Adrenal gland (tissue), 9 donors: ENCODE measurements at regions not wholly inside any gene's neighbourhood (a gene's known extent, or its start where the extent isn't known, plus 50 kb on each side); places are given as distances from the start of the nearest gene placed in this dataset.

Experiments
- DNase-seq, 7 donors: peaks; one replicate each; pipeline ENCODE4 v3.0.0-alpha.2; 2019 to 2020
- H3K27ac ChIP-seq, 5 donors: fragments of 200-600 bp; sonication (generic) in 4 of 5; 1 replicate in 3 of 5; 2 replicates in 2 of 5; pipeline versions ENCODE4 v1.5.1 to v1.8.0; 2016 to 2020; ENCODE audit warnings: mild to moderate bottlenecking in 1 of 5
- H3K27me3 ChIP-seq: fragments of 200-600 bp; 2 replicates; pipeline ENCODE4 v1.8.0; 2021
- H3K36me3 ChIP-seq, 2 donors: fragments of 200-600 bp; replicated peaks in 1 of 2; 1 replicate in 1 of 2; 2 replicates in 1 of 2; pipeline versions ENCODE4 v1.5.1 to v1.8.0; 2018 to 2022
- H3K4me1 ChIP-seq, 2 donors: fragments of 200-600 bp; replicated peaks in 1 of 2; 1 replicate in 1 of 2; 2 replicates in 1 of 2; pipeline versions ENCODE4 v1.5.1 to v1.8.0; 2018 to 2021
- H3K4me3 ChIP-seq, 4 donors: fragments of 200-600 bp; sonication (generic) in 3 of 4; one replicate each; pipeline ENCODE4 v1.5.1; 2016 to 2018
- H3K9me3 ChIP-seq, 3 donors: fragments of 200-600 bp; sonication (generic) in 1 of 3; replicated peaks in 1 of 3; 1 replicate in 2 of 3; 2 replicates in 1 of 3; pipeline versions ENCODE4 v1.5.1 to v1.8.0; 2016 to 2021
- POLR2A ChIP-seq, 2 donors: fragments of 450-650 bp; IDR thresholded peaks; one replicate each; pipeline ENCODE4 v1.6.1; 2017; ENCODE audit warnings: antibody characterized with exemption in 2 of 2, mild to moderate bottlenecking in 2 of 2, moderate library complexity in 1 of 2
- WGBS, 4 donors: extraction: QIAGEN DNeasy Blood & Tissue Kit in 2 of 4; methylation state at CpG; one replicate each; pipeline versions ENCODE4 v1.1.5 to v1.1.7; 2013 to 2017; 5-methylcytosine and 5-hydroxymethylcytosine counted together
- intact Hi-C, 2 donors: fragments of 100-400 bp; cut with DNase I; formaldehyde crosslinking; loops; one replicate each; pipeline versions ENCODE4 v1.14.1 to v1.15.0; 2022 to 2023
- TF ChIP-seq, protein P1 (sequence below), 6 experiments: fragments of 450-650 bp in 4 of 6; fragments of 200-600 bp in 2 of 6; sonication (generic) in 1 of 6; IDR thresholded peaks; 1 replicate in 5 of 6; 2 replicates in 1 of 6; pipeline versions ENCODE4 v1.5.1 to v1.8.0; 2016 to 2021; ENCODE audit warnings: antibody characterized with exemption in 6 of 6, mild to moderate bottlenecking in 2 of 6, moderate library complexity in 1 of 6
- donor health status: healthy with polysubstance abuse.
- donor health status: Bipolar disorder and iron deficiency.
- donor health status: DM: yes; HTN: yes; CAD: no.
- donor health status: DM: no; HTN: no; CAD: no.
- donor health status: DM: no; HTN: no; CAD: no.

DNA sequence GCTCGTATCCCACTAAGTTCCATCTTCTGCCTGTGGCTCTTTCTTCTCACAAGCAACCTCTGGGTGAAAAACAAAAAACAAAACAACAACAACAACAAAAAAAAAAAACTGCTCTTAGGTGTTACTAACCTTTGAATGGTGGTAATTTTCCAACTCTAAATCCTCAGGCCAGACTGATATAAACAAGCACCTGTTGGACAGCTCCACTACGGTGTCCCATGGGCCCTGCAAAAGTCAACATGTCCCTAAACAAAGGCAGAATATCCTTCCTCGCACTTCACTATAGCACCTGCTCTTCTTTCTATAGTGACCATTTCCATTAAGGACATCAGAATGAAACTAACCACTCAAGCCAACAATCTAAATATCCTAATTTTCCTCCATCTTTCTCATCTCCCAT is 54.6 kb upstream of the PARM1 start:
- no peak for DNase-seq
- Histone ChIP-seq H3K27me3 (no peaks in the 10 kb centered on the region), H3K9me3 (no peaks in the 10 kb centered on the region), H3K36me3 (no peaks in the 10 kb centered on the region), H3K4me3 (no peak overlapping the region), H3K27ac (no peak overlapping the region), H3K4me1 (no peaks in the 10 kb centered on the region)
- intact Hi-C loops: no loop called here
- TF ChIP-seq, protein P1, sequence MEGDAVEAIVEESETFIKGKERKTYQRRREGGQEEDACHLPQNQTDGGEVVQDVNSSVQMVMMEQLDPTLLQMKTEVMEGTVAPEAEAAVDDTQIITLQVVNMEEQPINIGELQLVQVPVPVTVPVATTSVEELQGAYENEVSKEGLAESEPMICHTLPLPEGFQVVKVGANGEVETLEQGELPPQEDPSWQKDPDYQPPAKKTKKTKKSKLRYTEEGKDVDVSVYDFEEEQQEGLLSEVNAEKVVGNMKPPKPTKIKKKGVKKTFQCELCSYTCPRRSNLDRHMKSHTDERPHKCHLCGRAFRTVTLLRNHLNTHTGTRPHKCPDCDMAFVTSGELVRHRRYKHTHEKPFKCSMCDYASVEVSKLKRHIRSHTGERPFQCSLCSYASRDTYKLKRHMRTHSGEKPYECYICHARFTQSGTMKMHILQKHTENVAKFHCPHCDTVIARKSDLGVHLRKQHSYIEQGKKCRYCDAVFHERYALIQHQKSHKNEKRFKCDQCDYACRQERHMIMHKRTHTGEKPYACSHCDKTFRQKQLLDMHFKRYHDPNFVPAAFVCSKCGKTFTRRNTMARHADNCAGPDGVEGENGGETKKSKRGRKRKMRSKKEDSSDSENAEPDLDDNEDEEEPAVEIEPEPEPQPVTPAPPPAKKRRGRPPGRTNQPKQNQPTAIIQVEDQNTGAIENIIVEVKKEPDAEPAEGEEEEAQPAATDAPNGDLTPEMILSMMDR (IDR thresholded peaks at IDR 0.05): no peak
- no peak for TF ChIP-seq POLR2A (IDR thresholded peaks at IDR 0.05)
- WGBS, 4 donors: 78 to 87% (median 82%) methylated on average over 3 of the region's 3 CpGs

DNA sequence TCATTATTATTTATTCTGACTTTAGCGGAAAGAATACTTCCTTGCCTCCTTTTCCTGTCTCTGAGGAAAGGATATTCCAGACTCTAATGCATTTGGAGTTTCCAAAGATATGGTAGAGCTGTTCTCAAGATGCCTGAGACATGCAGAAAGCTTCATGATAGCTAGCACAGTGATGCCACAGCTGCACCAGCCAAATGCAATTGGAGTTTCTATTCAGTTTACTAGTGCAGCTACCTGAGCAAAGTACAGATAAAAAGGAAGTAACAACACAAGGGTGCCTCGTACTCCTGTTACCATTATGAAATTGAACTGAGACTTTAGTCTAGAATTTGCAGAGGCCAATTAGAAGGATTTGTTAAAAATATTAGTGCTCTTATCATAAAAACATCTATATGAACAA is 57.5 kb upstream of the PARM1 start:
- H3K4me1 ChIP-seq: no peaks in the 10 kb centered on the region
- H3K27me3 ChIP-seq: no peaks in the 10 kb centered on the region
- WGBS, 4 donors: 49 to 74% (median 68%) methylated on average over 2 of the region's 2 CpGs
- H3K36me3 ChIP-seq: no peaks in the 10 kb centered on the region
- no peak for DNase-seq
- intact Hi-C loops: no loop called here
- no peak overlapping the region for H3K27ac ChIP-seq
- no peak for TF ChIP-seq POLR2A (IDR thresholded peaks at IDR 0.05)
- TF ChIP-seq, protein P1 (IDR thresholded peaks at IDR 0.05): no peak
- H3K4me3 ChIP-seq: no peak overlapping the region
- H3K9me3 ChIP-seq: no peaks in the 10 kb centered on the region

- Histone ChIP-seq H3K4me3 (no peak overlapping the region), H3K36me3 (no peaks in the 10 kb centered on the region), H3K9me3 (no peaks in the 10 kb centered on the region), H3K4me1 (no peaks in the 10 kb centered on the region), H3K27ac (no peak overlapping the region), H3K27me3 (no peaks in the 10 kb centered on the region)
- no peak for TF ChIP-seq POLR2A (IDR thresholded peaks at IDR 0.05)
- TF ChIP-seq, protein P1 (IDR thresholded peaks at IDR 0.05): peak; percentile 63 to 95 (median 80)
- 4 to 14% (median 9%) methylated on average over 1 of the region's 1 CpG for WGBS, 4 donors
- intact Hi-C loops: no loop called here
- peak; percentile 29 to 63 (median 40) for DNase-seq
These were observed 58.1 kb upstream of the PARM1 start for GRCh38 chr4:74874753-74875367.

DNA sequence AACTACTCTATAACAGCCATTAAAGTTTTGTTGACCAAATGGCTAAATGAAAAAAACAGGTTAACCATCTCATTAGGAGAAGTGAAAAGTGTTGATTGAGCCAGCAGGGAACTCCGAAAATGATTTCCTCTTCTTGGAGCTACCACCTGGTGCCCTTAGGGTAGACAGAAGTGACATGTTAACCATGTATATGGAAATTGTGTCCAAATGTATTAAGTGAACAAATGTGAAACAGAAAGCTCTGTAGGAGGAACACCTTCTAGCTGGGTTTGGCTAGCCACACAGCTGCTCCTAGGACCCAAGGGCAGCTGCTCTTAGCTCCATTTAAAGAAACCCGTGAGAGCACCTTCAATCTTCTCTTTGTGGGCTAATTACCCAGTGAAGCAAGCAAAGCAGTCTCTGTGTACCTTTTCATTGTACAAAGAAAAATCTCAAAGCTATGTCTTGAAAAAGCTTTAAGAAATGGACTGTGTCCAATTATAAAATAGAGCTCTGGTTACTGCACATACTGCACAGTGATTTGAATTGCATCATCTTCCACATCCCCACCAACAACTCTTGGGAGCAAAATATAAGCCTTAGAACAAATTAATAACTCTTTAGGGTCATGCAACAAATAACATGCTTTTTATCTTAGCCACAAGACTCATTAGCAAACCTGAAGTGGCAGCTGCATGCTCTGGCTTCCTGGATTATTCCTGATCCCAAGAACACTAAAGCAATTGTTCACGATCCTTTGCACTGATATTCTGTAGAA is 59.2 kb upstream of the PARM1 start:
- intact Hi-C loops: no loop called here
- no peaks in the 10 kb centered on the region for H3K9me3 ChIP-seq
- WGBS, 4 donors: 49 to 59% (median 56%) methylated on average over 3 of the region's 3 CpGs
- H3K4me1 ChIP-seq: no peaks in the 10 kb centered on the region
- no peak overlapping the region for H3K27ac ChIP-seq
- no peaks in the 10 kb centered on the region for H3K27me3 ChIP-seq
- DNase-seq: no peak
- no peaks in the 10 kb centered on the region for H3K36me3 ChIP-seq
- no peak overlapping the region for H3K4me3 ChIP-seq
- no peak for TF ChIP-seq POLR2A (IDR thresholded peaks at IDR 0.05)
- TF ChIP-seq, protein P1 (IDR thresholded peaks at IDR 0.05): no peak
